ENCODE measurements at regions not wholly inside any gene's neighbourhood (a gene's known extent, or its start where the extent isn't known, plus 50 kb on each side); places are given as distances from the start of the nearest gene placed in this dataset.
A peak's percentile ranks its signal among the peaks of the same experiment; 100 is the strongest.

- H2AFZ ChIP-seq = 0 out of 2 replicates have a peak overlapping the region, but pooled peaks have one; percentile 60
- ATAC-seq = peak; percentile 85
Measured at GRCh38 chr16:48041981-48042421, 113.8 kb downstream of the ABCC12 start.

DNA sequence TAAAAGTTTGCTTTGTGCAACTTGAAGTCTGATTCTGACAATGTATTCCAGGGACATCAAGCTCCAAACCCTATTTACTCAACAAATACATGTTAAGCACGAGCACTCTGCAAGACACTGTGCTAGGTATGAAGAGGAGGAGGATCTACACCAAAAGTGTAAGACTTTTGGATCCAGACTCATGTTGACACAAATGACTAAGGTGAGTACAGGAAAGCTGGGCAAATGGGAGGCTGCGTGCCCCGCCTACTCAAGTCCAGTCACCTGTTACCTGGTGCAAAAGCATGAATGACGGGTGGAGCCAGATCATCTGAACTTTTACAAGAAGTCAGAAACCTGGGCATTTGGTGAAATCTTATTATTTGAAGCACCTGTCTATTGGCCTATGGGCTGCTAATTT, 120.7 kb downstream of the ABCC12 start:
- no peak for DNase-seq (ENCODE audit: low spot score)
- Histone ChIP-seq H3K79me2 (replicated peaks; ENCODE audit: insufficient read depth) (no peaks in the 10 kb centered on the region), H3K27ac (ENCODE audit: low read depth) (no peak overlapping the region), H3K4me3 (no peak overlapping the region), H3K36me3 (ENCODE audit: insufficient read depth) (no peaks in the 10 kb centered on the region), H3K27me3 (ENCODE audit: insufficient read depth) (no peaks in the 10 kb centered on the region), H3K9me2 (ENCODE audit: insufficient read depth) (no peaks in the 10 kb centered on the region), H4K20me1 (replicated peaks; ENCODE audit: insufficient read depth) (no peaks in the 10 kb centered on the region), H3F3A (replicated peaks; ENCODE audit: low read depth) (no peaks in the 10 kb centered on the region), H3K4me1 (ENCODE audit: insufficient read depth) (no peaks in the 10 kb centered on the region), H2AFZ (peak overlapping the region; percentile 14; the same call in 1 of the 2 replicates), H3K4me2 (no peak overlapping the region)
- Mint-ChIP-seq H3K4me1 (no peaks in the 10 kb centered on the region), H3K9me3 (no peaks in the 10 kb centered on the region; the same call in 2 of the 3 replicates), H3K27ac (no peak overlapping the region), H3K27me3 (ENCODE audit: insufficient read depth, low read depth, poor library complexity) (no peaks in the 10 kb centered on the region), H3K4me3 (no peak overlapping the region), H3K36me3 (ENCODE audit: low read depth) (no peaks in the 10 kb centered on the region)
- no peak for ATAC-seq
- TF ChIP-seq, protein P1, sequence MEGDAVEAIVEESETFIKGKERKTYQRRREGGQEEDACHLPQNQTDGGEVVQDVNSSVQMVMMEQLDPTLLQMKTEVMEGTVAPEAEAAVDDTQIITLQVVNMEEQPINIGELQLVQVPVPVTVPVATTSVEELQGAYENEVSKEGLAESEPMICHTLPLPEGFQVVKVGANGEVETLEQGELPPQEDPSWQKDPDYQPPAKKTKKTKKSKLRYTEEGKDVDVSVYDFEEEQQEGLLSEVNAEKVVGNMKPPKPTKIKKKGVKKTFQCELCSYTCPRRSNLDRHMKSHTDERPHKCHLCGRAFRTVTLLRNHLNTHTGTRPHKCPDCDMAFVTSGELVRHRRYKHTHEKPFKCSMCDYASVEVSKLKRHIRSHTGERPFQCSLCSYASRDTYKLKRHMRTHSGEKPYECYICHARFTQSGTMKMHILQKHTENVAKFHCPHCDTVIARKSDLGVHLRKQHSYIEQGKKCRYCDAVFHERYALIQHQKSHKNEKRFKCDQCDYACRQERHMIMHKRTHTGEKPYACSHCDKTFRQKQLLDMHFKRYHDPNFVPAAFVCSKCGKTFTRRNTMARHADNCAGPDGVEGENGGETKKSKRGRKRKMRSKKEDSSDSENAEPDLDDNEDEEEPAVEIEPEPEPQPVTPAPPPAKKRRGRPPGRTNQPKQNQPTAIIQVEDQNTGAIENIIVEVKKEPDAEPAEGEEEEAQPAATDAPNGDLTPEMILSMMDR (conservative IDR thresholded peaks at IDR 0.05; ENCODE audit: low read depth in 2 of 2) = no peak
- TF ChIP-seq, protein P2, sequence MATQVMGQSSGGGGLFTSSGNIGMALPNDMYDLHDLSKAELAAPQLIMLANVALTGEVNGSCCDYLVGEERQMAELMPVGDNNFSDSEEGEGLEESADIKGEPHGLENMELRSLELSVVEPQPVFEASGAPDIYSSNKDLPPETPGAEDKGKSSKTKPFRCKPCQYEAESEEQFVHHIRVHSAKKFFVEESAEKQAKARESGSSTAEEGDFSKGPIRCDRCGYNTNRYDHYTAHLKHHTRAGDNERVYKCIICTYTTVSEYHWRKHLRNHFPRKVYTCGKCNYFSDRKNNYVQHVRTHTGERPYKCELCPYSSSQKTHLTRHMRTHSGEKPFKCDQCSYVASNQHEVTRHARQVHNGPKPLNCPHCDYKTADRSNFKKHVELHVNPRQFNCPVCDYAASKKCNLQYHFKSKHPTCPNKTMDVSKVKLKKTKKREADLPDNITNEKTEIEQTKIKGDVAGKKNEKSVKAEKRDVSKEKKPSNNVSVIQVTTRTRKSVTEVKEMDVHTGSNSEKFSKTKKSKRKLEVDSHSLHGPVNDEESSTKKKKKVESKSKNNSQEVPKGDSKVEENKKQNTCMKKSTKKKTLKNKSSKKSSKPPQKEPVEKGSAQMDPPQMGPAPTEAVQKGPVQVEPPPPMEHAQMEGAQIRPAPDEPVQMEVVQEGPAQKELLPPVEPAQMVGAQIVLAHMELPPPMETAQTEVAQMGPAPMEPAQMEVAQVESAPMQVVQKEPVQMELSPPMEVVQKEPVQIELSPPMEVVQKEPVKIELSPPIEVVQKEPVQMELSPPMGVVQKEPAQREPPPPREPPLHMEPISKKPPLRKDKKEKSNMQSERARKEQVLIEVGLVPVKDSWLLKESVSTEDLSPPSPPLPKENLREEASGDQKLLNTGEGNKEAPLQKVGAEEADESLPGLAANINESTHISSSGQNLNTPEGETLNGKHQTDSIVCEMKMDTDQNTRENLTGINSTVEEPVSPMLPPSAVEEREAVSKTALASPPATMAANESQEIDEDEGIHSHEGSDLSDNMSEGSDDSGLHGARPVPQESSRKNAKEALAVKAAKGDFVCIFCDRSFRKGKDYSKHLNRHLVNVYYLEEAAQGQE (IDR thresholded peaks at IDR 0.05; ENCODE audit: unreplicated experiment) = no peak

More at GRCh38 chr16:48041981-48042421, 113.8 kb downstream of the ABCC12 start:
- no peak overlapping the region for H3K27ac ChIP-seq (ENCODE audit: low read depth)
- no peaks in the 10 kb centered on the region for H3K27me3 ChIP-seq (ENCODE audit: insufficient read depth)
- H3K9me2 ChIP-seq (ENCODE audit: insufficient read depth) = peaks cover 10% of the 10 kb centered on the region
- Mint-ChIP-seq H3K36me3 (ENCODE audit: low read depth) (no peaks in the 10 kb centered on the region), H3K4me1 (peaks cover 10% of the 10 kb centered on the region), H3K9me3 (no peaks in the 10 kb centered on the region), H3K27me3 (ENCODE audit: insufficient read depth, low read depth, poor library complexity) (no peaks in the 10 kb centered on the region), H3K4me3 (no peak overlapping the region), H3K27ac (no peak overlapping the region)
- no peaks in the 10 kb centered on the region for H3K36me3 ChIP-seq (ENCODE audit: insufficient read depth)
- H4K20me1 ChIP-seq (replicated peaks; ENCODE audit: insufficient read depth) = no peaks in the 10 kb centered on the region
- TF ChIP-seq, protein P1 (conservative IDR thresholded peaks at IDR 0.05; ENCODE audit: low read depth in 2 of 2) = peak; percentile 52 to 69
- TF ChIP-seq EZH2 (IDR thresholded peaks at IDR 0.05; ENCODE audit: low read depth, unreplicated experiment) (no peak), STAT1 (IDR thresholded peaks at IDR 0.05; ENCODE audit: unreplicated experiment) (no peak)
- H3K4me2 ChIP-seq = no peak overlapping the region
- no peaks in the 10 kb centered on the region for H3K79me2 ChIP-seq (replicated peaks; ENCODE audit: insufficient read depth)
- H3K4me1 ChIP-seq (ENCODE audit: insufficient read depth) = peaks cover 3% of the 10 kb centered on the region; the same call in 1 of the 2 replicates
- H3F3A ChIP-seq (replicated peaks; ENCODE audit: low read depth) = no peaks in the 10 kb centered on the region
- DNase-seq (ENCODE audit: low spot score) = peak; percentile 70
- no peak overlapping the region for H3K4me3 ChIP-seq
